HCT116 (cell line): ENCODE measurements at regions not wholly inside any gene's neighbourhood (a gene's known extent, or its start where the extent isn't known, plus 50 kb on each side); places are given as distances from the start of the nearest gene placed in this dataset.

ENCODE experiments used
- ATAC-seq: fragments of 200-7000 bp; cut with Tn5 transposase; 2 replicates; pipeline ENCODE4 v1.9.1; 2020; ENCODE audit warnings: mild to moderate bottlenecking, moderate library complexity
- BruUV-seq: library from RNA; stranded (reverse); fragments of 400-500 nt; replicated peaks from 2 replicates; lab custom pipeline; 2021; lab: Mats Ljungman, UMichigan
- CTCF ChIA-PET: fragments of 300-600 bp; sonication (Branson Sonifier 250); formaldehyde crosslinking; loops from one replicate; lab custom pipeline; 2021; ENCODE audit warnings: antibody characterized with exemption; lab: Charles Lee
- POLR2A ChIA-PET: fragments of 300-600, 350-600 bp; sonication (Branson Sonifier 250); formaldehyde crosslinking; loops from one replicate; lab custom pipeline; 2021; ENCODE audit warnings: antibody characterized with exemption; lab: Charles Lee
- RAD21 ChIA-PET, 2 experiments: fragments of 300-600 bp; sonication (Branson Sonifier 250); formaldehyde crosslinking; loops; one replicate each; lab custom pipeline; 2023; ENCODE audit warnings: low total read pairs in 2 of 2; ENCODE audit not compliant: uncharacterized antibody in 2 of 2, unreplicated experiment in 2 of 2, low non-redundant PET in 1 of 2; lab: Charles Lee
- DNase-seq: peaks from one replicate; pipeline ENCODE4 v3.0.0-alpha.2; 2010; ENCODE audit warnings: low read depth, low spot score
- H2AFZ ChIP-seq: fragments of 200-600 bp; shearing (Covaris generic), sonication (generic); 2 replicates; pipeline ENCODE4 v1.6.1; 2017; ENCODE audit warnings: low read depth, mixed run types, mixed read lengths, antibody characterized with exemption, low read length; ENCODE audit not compliant: poor library complexity, severe bottlenecking
- H3K27ac ChIP-seq: 2 replicates; pipeline ENCODE4 v1.5.1; 2012; ENCODE audit warnings: low read depth, low read length
- H3K27me3 ChIP-seq: fragments of 200-600 bp; sonication (generic); 2 replicates; pipeline ENCODE4 v1.6.1; 2016; ENCODE audit warnings: mixed run types, low read length, mixed read lengths; ENCODE audit not compliant: insufficient read depth
- H3K36me3 ChIP-seq, 2 experiments: fragments of 200-500 bp in 1 of 2; fragments of 200-600 bp in 1 of 2; sonication (Bioruptor generic) in 1 of 2; sonication (generic) in 1 of 2; 2 replicates each; pipeline versions ENCODE4 v1.5.1 to v1.6.1; 2014 to 2016; ENCODE audit warnings: low read length in 2 of 2, inconsistent platforms in 1 of 2, mixed read lengths in 1 of 2, mixed run types in 1 of 2; ENCODE audit not compliant: insufficient read depth in 2 of 2, control insufficient read depth in 1 of 2
- H3K4me1 ChIP-seq, 2 experiments: fragments of 200-600 bp in 1 of 2; sonication (generic) in 1 of 2; 2 replicates each; pipeline versions ENCODE4 v1.5.1 to v1.6.1; 2012 to 2017; ENCODE audit warnings: low read length in 2 of 2, inconsistent platforms in 1 of 2, mild to moderate bottlenecking in 1 of 2, mixed read lengths in 1 of 2, mixed run types in 1 of 2, moderate library complexity in 1 of 2; ENCODE audit not compliant: insufficient read depth in 2 of 2, control insufficient read depth in 1 of 2
- H3K4me2 ChIP-seq: fragments of 200-600 bp; sonication (generic); 2 replicates; pipeline ENCODE4 v1.6.1; 2017; ENCODE audit warnings: mixed run types, low read length, mixed read lengths
- H3K4me3 ChIP-seq, 2 experiments: fragments of 200-600 bp in 1 of 2; sonication (generic) in 1 of 2; replicated peaks in 1 of 2; 2 replicates each; pipeline ENCODE4 v1.5.1; 2011 to 2016; ENCODE audit warnings: low read length in 2 of 2, control low read depth in 1 of 2, low read depth in 1 of 2, mild to moderate bottlenecking in 1 of 2, mixed read lengths in 1 of 2, mixed run types in 1 of 2
- H3K79me2 ChIP-seq: fragments of 200-600 bp; sonication (generic); 2 replicates; pipeline ENCODE4 v1.6.1; 2017; ENCODE audit warnings: mild to moderate bottlenecking, mixed run types, low read length, moderate library complexity, mixed read lengths; ENCODE audit not compliant: insufficient read depth
- H3K9ac ChIP-seq: fragments of 200-600 bp; sonication (generic); 2 replicates; pipeline ENCODE4 v1.6.1; 2016; ENCODE audit warnings: low read length, mixed read lengths
- H3K9me2 ChIP-seq: fragments of 200-600 bp; sonication (generic), shearing (Covaris generic); 2 replicates; pipeline ENCODE4 v1.6.1; 2017; ENCODE audit warnings: mixed run types, mild to moderate bottlenecking, moderate library complexity; ENCODE audit not compliant: insufficient read depth
- H3K9me3 ChIP-seq, 2 experiments: fragments of 200-500 bp in 1 of 2; fragments of 200-600 bp in 1 of 2; sonication (Bioruptor generic) in 1 of 2; sonication (generic) in 1 of 2; 2 replicates each; pipeline ENCODE4 v1.6.1; 2014 to 2017; ENCODE audit warnings: low read length in 2 of 2, mixed read lengths in 2 of 2, inconsistent platforms in 1 of 2, low read depth in 1 of 2, mild to moderate bottlenecking in 1 of 2, mixed run types in 1 of 2, moderate library complexity in 1 of 2; ENCODE audit not compliant: control insufficient read depth in 1 of 2, insufficient read depth in 1 of 2
- H4K20me1 ChIP-seq: fragments of 200-600 bp; sonication (generic), shearing (Covaris generic); 2 replicates; pipeline ENCODE4 v1.6.1; 2017; ENCODE audit warnings: mixed run types, mild to moderate bottlenecking, moderate library complexity; ENCODE audit not compliant: insufficient read depth
- ATF3 ChIP-seq: IDR thresholded peaks from 2 replicates; pipeline ENCODE4 v1.6.1; 2012
- CBX3 ChIP-seq: IDR thresholded peaks from 2 replicates; pipeline ENCODE4 v1.6.1; 2012; ENCODE audit warnings: low read depth
- ELF1 ChIP-seq: IDR thresholded peaks from 2 replicates; pipeline ENCODE4 v1.6.1; 2012; ENCODE audit warnings: low read depth, borderline replicate concordance
- EZH2phosphoT487 ChIP-seq: fragments of 200-600 bp; IDR thresholded peaks from 2 replicates; pipeline ENCODE4 v1.6.1; 2018; ENCODE audit warnings: antibody characterized with exemption, borderline replicate concordance
- FOSL1 ChIP-seq: IDR thresholded peaks from 2 replicates; pipeline ENCODE4 v1.6.1; 2012; ENCODE audit warnings: low read depth
- JUND ChIP-seq: IDR thresholded peaks from 2 replicates; pipeline ENCODE4 v1.6.1; 2012
- MAX ChIP-seq: IDR thresholded peaks from 2 replicates; pipeline ENCODE4 v1.6.1; 2012
- POLR2A ChIP-seq: IDR thresholded peaks from 2 replicates; pipeline ENCODE4 v1.7.0; 2011; ENCODE audit warnings: borderline replicate concordance; ENCODE audit not compliant: insufficient read depth, insufficient read length; ENCODE audit errors: extremely low read depth
- POLR2AphosphoS5 ChIP-seq: IDR thresholded peaks from 2 replicates; pipeline ENCODE4 v1.6.1; 2011; ENCODE audit warnings: mild to moderate bottlenecking, low read depth, low read length, moderate library complexity
- REST ChIP-seq: IDR thresholded peaks from 2 replicates; pipeline ENCODE4 v1.6.1; 2012; ENCODE audit warnings: low read depth
- SRF ChIP-seq: IDR thresholded peaks from 2 replicates; pipeline ENCODE4 v1.6.1; 2012; ENCODE audit warnings: low read depth
- TCF7L2 ChIP-seq: IDR thresholded peaks from 2 replicates; pipeline ENCODE4 v1.7.0; 2011; ENCODE audit warnings: borderline replicate concordance, inconsistent platforms; ENCODE audit not compliant: insufficient read depth, insufficient read length; ENCODE audit errors: extremely low read depth
- YY1 ChIP-seq: IDR thresholded peaks from 2 replicates; pipeline ENCODE4 v1.6.1; 2011; ENCODE audit warnings: low read length, low read depth, moderate library complexity, mild to moderate bottlenecking; ENCODE audit not compliant: insufficient replicate concordance; ENCODE audit errors: extremely low read depth
- ZBTB33 ChIP-seq: IDR thresholded peaks from 2 replicates; pipeline ENCODE4 v1.6.1; 2011; ENCODE audit warnings: mild to moderate bottlenecking, low read length, moderate library complexity; ENCODE audit not compliant: insufficient replicate concordance; ENCODE audit errors: extremely low read depth
- ZFX ChIP-seq: fragments of 450-650 bp; IDR thresholded peaks from 2 replicates; pipeline ENCODE4 v1.6.1; 2017
- ZNF274 ChIP-seq: fragments of 200-500 bp; sonication (Bioruptor generic); IDR thresholded peaks from 2 replicates; pipeline ENCODE4 v1.6.1; 2014; ENCODE audit warnings: mild to moderate bottlenecking, low read depth, low read length, inconsistent platforms
- intact Hi-C: fragments of 100-400 bp; cut with micrococcal nuclease; formaldehyde crosslinking; loops from 2 replicates; pipeline ENCODE4 v1.10.0; 2022

GRCh38 chr1:191984856-191985255 lies 173.4 kb upstream of the RGS18 start (continued):
- TF ChIP-seq REST (no peak), CBX3 (no peak), POLR2AphosphoS5 (no peak), ZFX (no peak)

GRCh38 chr1:191992118-191992517 lies 166.1 kb upstream of the RGS18 start:
- Histone ChIP-seq H3K27ac (no peak overlapping the region), H4K20me1 (no peaks in the 10 kb centered on the region), H3K4me3 (no peak overlapping the region), H3K4me1 (no peaks in the 10 kb centered on the region), H2AFZ (no peak overlapping the region), H3K9me3 (no peaks in the 10 kb centered on the region), H3K4me2 (no peak overlapping the region), H3K9ac (no peak overlapping the region), H3K9me2 (no peaks in the 10 kb centered on the region; the same call in 1 of the 2 replicates), H3K27me3 (no peaks in the 10 kb centered on the region), H3K79me2 (no peaks in the 10 kb centered on the region), H3K36me3 (no peaks in the 10 kb centered on the region)
- DNase-seq (no peak), ATAC-seq (no peak)
- intact Hi-C loops: loop anchor here (5.0 to 10.0 kb wide), 2 partner anchors 323 to 455 kb away; partner anchors contain the start of gene RGS21
- BruUV-seq: no TSS peak
- ChIA-PET POLR2A (no interaction called here), RAD21 (no interaction called here), CTCF (no interaction called here)
- TF ChIP-seq ELF1: no peak
- TF ChIP-seq ZNF274: no peak
- TF ChIP-seq REST: no peak
- no peak for TF ChIP-seq YY1
- no peak for TF ChIP-seq POLR2A
- TF ChIP-seq ZBTB33: no peak
- no peak for TF ChIP-seq SRF
- no peak for TF ChIP-seq FOSL1
- no peak for TF ChIP-seq ZFX
- TF ChIP-seq JUND: no peak
- no peak for TF ChIP-seq CBX3
- TF ChIP-seq TCF7L2: no peak
- no peak for TF ChIP-seq EZH2phosphoT487
- no peak for TF ChIP-seq MAX
- TF ChIP-seq ATF3: no peak
- TF ChIP-seq POLR2AphosphoS5: no peak
